ENCODE measurements at regions not wholly inside any gene's neighbourhood (a gene's known extent, or its start where the extent isn't known, plus 50 kb on each side); places are given as distances from the start of the nearest gene placed in this dataset.

DNA sequence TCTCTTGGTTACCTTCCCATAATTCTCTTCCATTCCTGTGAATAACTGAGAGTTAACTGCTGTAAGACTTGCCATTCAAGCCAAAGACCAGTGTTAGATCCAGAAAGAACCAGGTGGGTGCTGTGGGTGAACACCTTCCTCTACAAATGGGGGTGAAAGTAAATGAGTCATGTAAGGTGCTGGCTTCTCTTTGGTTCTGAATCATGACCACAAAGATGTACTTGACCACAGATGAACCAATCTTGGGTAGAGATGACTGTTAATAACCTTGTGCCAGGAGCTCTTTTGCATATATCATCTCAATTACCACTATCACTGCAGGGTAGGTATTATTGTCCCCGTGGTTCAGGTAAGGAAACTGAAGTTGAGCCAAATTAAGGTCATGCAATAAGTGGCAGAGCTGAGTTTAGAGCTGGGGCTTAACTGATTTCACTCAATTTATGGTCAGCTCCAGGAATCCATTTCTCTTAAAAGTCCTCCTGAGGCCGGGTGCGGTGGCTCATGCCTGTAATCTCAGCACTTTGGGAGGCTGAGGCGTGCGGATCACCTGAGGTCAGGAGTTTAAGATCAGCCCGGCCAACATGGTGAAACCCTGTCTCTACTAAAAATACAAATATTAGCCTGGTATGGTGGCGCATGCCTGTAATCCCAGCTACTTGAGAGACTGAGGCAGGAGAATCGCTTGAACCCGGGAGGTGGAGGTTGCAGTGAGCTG, 244.9 kb upstream of the CXCR4 start:
- peak; percentile 16 for DNase-seq

DNA sequence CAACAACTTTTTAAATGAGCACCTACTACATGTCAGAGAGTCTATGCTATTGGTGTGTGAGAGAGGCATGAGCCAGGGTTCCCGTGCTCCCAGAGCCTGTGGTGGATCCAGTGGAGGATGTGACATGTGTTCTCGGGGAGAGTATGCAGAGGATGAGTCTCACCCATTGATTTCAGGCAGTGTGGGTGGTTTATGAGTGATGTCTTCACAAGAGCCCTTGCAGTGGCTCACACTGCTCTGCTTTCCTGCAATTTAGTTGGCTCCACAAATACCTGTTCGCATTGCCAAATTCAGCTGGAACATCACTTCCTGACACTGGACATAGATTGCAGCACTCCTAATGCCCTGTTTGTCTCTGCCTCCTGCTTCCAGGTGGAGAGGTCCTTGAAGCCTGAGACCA, 243.6 kb upstream of the CXCR4 start:
- DNase-seq = no peak

DNA sequence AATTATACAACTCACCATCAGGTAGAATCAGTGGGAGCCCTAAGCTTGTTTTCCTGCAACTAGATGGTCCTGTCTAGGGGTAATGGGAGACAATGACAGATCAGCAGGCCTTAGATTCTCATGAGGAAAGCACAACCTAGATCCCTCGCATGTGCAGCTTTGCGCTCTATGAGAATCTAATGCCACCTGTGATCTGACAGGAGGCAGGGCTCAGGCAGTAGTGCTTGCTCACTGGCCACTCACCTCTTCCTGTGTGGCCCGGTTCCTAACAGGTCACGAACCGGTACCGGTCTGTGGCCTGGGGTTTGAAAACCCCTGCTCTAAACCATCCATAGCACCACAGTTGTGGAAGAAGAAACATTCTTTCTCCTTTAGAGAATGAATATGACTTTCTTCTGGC, 242.8 kb upstream of the CXCR4 start:
- no peak for DNase-seq

DNA sequence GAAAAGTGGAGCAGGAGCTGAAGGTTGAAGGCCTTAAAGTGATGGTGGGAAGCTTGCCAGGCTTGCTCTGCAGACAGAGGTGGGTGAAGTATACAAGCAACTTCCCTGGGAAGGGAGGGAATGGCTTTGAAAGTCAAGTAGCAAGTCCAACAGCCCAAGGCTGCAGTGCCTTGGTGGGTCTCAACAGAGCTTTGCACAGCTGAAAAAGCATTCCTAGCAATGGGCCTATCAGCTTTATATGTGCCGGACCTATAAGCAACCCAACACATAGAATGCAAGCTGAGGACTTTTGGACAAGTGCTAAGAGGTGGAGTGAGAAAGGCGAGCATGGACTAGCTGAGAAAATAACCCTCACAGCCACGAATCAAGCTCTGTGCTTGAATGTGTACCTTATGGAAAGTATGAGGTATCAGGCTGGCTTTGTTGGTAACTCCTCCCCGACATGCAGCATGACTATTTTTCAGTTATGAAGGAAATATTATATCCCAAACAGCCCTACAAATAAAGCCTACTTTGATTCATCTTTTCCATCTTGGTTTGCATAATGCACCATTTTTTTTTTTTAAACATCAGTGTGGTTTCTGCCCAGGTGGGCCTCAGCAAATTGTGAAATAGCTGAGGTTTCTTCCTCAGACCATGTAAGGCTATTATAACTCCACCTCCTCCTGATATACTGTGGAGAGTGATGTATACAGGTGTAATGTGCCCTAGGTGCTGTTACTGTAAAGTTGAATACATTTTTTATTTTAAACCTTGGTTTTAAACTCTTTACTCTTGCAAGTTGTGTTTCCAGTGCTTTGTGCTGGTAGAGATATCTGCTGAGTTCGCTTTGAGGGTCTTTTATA, 241.4 kb upstream of the CXCR4 start:
- DNase-seq = no peak

DNA sequence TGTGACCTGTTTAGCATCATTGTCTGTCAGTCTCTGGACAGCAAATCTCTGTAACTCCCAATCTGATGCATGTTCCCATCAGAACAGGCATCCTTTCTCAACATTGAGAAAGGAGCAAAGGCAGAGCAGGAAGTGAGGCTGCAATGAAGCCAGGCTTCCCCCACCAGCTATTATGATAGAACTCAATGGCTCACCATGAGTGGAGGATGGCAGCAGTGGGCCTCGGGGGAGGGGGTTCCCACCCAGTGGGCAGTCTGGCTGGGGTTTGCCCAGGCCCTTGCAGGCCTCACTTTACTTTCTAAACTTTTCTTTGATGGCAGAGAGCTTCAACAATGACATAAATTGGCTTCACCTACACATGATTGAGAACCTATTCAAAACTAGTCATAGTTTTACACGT, 240.6 kb upstream of the CXCR4 start:
- no peak for DNase-seq

DNA sequence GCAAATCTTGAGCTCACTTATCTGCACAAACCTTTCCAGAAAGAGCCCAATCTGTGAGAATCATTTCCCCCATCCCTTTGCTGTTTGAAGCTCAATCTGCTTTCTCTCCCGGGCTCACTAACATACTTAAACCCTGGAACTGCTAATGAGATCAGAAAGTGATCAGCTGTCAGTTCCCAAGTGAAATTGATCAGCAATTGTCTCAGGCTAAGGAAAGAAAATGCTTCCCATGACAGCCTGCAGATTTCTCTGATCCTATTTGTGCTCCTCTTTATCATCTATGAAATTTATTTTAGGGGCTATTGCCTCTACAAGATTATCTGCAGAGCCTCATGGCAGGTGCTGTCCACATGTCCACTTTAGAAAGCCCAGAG, 239.0 kb upstream of the CXCR4 start:
- DNase-seq = no peak

DNA sequence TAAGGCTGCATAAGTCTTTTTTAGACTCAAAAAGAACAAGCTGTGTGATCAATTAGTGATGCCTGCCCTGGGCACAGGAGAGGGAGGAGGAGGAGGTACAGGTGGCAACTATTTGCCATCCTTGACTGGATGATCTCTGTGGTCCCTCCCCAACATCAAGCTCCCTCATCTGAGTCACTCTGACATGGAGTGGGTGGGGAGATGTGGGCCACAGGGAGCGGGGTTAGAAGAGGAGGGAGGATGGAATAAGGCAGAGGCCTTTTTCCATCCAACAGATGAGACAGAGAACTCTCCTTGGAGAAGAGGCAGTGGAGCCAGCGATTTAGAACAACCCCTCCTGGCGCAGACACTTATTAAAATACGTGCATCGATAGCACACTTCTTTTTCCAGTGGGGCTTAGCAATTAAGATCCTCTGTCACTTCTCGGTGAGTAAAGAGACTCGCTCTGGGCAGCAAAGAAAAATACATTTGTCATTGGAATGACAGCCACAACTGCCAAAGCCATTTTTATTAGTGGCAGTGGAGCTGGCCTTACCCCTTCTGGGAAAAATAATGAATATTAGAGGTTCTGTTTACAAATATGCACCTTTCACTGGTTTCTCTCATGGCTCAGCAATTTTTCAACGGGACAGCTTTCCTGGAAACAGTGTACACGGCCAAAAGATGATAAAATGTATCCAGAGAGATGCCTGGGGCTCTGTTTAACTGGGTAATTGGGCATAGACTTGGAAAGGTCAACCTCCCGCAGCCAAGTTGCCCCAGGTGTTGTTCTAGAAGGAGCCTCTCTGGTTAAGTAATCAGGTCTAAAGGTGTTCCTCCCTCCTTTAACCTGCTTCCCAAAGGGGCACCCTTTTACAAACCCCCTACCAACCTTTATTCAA, 238.4 kb upstream of the CXCR4 start:
- no peak for DNase-seq

DNA sequence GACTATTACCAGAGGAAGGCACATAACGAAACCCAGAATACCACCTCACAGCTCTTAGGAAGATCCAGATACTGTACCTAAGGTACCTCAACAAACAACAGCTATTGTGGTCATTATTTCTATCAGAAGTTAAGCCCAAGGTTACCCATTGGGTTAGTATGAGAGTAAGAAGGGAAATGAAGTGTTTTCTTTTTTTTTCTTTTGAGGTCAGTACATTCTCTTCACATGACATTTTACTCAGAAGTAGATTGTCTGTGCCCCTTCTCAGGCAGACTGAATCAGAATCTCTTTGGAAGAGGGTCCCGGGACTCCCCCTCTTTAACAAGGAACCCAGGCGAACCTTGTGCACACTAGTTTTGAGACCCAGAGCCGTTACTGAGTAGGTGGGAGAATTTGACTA, 233.7 kb upstream of the CXCR4 start:
- DNase-seq = no peak

DNA sequence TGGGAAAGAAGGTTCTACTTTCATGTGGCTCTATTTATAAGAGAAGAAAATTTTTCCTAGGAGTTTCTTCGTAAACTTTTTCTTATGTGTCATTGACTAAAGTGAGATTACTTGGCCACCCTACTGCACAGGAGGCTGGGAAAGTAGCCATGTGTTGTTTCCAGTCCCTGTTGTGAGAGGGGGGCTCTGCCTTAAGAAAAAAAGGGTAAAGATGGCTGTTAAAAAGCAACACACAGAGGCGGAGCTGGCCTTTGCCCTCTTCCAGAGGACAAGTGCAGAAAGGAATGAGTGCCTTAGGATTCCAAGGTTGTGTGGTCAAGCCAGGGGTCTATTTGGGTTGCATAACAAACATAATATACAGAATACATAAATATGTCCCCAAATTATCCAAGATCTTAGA, 230.0 kb upstream of the CXCR4 start:
- DNase-seq = no peak

DNA sequence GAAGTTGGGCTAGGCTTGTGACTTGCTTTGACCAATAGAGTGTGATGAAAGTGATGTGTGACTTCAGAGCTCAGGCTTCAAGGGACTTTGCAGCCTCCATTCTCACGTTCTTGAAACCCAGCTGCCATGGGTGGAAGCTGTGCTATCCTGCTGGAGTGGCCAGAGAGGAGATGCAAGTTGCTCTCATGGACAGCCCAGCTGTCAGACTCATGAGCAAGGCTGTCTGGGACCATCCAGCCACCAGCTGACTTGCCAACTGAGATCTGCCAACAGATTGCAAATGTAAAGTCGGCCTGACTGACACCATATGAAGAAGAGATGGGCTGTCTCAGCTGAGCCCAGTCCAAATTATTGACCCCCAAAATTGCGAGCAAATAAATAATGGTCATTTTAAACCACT, 226.4 kb upstream of the CXCR4 start:
- DNase-seq = no peak

DNA sequence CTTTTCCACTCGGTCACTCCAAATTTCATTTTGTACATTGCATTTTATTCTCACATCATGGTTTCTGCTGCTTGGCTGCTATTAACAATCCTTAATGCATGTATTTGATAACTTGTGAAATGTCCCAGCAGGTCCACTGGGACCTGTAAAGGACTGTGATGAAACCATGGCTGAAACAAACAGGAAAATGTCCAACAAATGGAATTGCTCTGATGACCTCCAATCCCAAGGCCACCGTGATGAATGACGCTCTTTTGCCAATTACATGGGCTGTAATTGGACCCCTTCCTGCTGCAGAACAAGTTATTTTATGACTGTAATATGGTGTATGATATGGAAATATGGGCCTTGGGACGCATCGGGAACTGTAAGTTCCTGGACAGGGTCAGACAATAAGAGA, 224.2 kb upstream of the CXCR4 start:
- DNase-seq = no peak

DNA sequence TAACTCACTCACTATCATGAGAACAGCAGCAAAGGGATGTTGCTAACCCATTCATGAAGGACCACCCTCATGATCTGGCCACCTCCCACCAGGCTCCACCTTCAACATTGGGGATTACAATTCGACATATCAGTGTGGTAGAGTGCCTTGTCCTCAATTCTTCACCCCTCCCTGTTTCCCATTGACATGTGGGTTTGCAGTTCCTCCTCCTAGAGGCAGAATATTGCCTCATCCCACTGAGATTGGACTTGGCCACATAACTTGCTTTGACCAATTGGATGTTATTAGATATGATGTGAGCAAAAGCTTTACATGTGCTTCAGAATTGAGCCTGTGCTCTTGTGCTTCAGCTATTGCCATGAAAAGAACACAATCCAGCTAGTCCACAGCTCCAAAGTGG, 217.0 kb upstream of the CXCR4 start:
- no peak for DNase-seq

DNA sequence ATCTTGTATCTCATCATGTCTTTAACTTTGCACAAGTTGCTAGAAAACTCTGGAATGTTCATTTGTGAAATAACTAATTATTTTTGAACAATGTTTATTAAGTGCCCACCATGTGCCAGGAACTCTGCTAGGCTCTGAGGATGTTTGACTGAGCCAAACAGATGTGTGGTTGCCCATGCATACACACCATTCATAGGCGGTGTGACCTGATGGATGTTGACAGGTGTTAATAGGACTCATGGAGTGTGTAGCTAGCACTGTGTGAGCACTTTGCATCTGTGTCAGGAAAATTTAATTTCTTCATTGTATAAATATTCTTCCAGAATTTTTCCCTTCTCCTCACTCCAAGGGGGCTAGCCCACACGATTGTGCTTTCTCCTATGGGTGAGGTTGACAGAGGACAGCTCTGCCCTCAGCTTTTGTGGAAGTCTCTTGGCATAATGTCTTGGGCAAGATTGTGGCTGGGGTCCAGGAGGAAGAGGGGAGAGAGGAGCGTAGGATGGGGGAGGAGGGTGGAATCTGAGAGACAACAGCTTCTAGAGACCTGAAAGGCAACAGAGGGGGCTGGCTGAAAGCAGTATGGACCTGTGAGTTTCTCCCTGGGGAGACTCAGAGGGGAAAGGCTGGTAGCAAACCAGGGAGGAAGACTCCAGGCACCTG, 214.6 kb upstream of the CXCR4 start:
- no peak for DNase-seq

DNA sequence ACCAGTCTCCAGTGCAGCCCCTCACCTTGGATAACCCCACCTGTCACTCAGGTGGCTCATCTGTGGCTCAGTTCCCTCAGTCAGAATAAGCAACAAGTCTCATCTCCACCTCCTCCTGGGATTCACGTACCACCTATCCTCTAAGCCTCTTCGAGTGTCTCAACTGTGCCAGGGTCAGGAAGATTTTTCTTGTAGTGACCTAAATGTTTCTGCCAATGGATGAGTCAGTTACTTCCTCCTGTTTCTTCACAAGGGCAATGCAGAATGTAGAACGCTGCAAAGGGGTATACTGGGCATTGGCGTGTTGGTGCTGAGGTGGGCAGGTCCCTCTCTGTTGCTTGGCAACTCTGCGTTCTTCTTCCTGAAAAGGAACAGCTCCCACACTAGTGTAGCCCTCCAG, 213.3 kb upstream of the CXCR4 start:
- no peak for DNase-seq

DNA sequence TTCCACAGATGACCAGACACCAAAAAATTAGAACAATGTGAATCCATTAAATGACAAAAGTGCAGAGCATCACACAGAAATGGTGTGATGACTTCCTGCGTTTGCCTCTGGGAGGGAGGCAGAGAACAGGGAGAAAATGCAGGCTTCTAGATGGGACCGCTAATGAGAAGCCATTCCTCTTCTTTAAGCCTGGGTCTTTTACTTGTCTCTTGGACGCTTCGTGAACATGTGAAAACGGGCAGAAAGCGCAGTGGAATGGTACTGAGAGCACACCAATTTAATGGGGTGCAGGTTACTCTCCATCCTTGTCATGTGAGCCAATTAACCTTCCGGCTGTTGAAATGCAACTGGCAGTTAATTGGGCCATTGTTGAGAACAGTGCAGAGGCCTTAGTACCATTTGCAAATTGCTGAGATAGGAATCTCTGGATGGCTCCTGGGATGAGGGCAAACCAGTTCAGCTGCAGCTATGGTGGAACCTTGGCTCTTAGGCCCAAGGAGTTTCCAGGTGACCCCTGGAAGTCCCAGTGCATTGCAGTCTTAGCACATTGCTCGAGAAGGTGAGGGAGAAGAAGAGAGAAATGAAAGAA, 210.4 kb upstream of the CXCR4 start:
- DNase-seq = no peak

DNA sequence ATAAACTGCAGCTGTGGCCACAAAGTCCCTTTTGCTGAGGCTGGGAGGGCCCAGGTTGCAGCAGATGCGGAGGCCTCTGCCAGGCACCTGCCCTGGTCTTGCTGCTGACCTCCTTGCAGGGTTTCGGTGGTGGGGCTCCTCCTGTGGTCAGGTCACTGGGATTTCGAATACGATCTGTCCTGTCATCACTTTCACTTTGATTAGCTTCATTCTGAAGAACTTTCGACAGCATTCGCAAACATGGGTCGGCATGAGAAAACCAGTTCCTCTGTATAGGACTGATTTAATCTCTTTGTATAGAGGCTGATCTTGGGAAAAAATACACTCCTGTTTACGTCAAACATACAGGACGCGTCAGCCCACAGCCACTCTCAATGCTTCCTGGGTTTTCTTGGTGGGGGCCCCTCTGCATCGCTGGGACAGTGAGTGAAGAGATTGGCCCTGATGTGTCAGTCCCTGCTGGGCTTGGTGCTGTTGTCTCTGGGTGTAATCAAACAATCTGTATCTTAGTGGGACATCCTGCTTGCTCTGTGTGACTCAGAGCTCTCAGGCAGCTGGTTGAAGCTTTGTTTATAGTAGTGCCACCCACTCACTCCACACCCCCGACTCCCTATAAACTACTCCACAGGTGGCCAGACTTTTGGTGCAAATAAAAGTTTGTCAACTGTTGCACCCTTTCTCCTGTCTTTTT, 209.4 kb upstream of the CXCR4 start:
- DNase-seq = peak; percentile 89

DNA sequence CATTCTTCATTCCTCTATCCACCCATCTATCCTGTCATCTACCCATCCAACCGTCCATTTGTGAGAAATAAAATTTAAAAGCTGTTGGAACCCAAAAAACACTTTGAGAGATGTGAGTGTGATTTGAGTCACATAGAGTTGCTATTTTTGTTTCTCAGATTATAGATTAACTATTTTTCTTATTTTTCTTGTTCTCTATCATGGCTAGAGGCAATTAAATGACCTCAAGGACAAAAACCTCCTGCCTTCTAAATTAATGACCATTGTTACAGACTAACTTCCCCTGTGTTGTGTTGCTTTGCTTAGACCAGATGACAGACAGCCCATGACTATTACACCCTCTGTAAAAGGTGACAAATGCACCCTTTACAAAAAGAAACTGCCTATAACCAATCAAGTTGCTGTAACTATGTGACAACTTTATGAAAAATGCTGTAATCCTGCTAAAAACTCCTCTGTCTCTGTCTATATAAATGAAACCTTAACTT, 207.9 kb upstream of the CXCR4 start:
- no peak for DNase-seq

DNA sequence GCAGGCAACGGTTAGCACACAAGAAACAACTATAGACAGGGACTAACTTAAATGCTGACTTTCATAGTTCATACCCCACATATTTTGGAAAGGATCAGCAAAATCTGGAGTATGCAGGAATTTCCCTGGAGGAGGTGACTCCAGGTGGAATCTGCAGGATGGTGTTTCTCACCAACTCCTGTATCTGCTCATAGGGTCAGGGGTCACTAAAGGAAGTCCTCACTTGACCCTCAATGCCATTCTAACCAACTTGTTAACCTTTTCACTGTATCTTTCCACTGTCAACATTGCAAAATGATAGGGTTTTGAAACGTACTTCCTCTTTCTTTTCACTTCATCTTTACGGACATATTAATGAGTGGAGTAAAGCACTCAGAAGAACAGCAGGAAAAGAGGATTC, 207.0 kb upstream of the CXCR4 start:
- DNase-seq = no peak

DNA sequence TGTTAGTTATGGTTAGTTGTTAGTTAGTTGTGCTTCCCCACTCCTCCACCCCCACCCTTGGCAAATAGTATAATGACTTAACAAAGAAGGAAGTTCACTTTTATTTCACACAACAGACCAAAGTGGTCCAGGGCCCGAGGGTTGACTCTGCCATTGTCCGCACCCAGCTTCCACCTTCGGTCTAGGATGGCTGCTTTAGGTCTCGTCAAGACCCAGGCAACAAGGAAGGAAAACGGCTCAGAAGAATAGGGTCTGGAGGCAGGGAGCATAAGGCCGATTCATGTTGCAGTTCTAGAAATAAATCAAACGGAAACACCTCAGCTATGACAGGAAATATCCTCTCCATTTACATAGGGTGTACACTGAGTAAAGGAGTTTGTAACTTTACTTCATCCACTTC, 206.0 kb upstream of the CXCR4 start:
- DNase-seq = no peak

DNA sequence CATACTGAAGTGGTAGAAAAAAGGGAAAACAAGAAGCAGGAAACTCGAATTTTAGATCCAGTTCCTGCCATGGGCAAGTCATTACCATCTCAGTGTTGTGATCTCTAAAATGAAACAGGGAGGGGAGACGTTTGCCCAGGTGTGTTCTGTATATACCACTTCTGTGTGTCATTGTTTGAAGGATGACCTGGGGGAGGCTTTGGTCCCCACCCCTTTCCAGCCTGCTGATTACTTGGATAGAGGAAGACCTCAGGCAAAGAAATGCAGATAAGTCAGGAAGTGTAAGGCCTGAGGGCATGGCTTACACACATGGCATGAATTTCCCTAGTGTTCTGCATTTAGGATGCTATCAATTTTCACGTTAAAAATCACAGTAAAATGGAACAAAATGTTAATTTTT, 205.2 kb upstream of the CXCR4 start:
- no peak for DNase-seq

DNA sequence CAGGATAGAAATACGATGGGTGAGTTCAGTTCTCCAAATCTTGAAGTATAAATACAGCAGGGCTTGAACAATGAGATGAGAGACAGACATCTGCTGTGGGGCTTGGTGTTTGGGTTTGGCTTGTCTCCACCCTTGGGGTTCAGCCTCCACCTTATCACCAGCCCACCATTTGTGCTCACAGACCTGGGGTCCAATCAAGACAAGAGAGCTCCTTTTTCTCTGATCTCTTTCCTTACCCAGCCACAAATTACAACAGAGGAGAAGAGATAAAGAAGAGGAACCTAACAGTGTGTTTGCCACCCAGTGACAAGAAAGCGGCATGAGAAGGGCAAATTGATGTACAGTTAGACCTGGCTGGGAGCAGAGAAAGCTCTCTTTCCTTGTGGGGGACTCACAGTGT, 204.5 kb upstream of the CXCR4 start:
- no peak for DNase-seq

DNA sequence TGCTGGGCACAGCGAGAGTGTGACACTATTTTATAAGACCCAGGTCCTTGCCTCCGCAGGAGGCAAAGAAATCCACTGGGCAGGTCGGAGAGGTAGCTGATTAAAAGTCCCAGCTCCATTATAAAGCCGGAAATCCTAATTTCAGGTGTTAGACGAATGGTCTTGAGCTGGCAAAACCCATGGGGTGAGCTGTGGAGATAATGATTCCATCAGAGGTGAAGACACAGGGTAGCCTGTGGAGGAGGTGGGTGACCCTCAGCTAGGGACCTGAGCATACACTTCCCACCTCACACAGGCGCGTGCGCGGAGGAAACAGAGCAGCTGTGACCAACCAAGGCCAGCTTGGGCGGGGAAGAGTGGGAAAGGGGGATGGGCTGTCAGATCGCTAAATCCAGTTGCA, 201.7 kb upstream of the CXCR4 start:
- no peak for DNase-seq
